ENCODE measurements at regions not wholly inside any gene's neighbourhood (a gene's known extent, or its start where the extent isn't known, plus 50 kb on each side); places are given as distances from the start of the nearest gene placed in this dataset.
A peak's percentile ranks its signal among the peaks of the same experiment; 100 is the strongest.

- no peaks in the 10 kb centered on the region for H3K36me3 Mint-ChIP-seq
- H3K4me1 ChIP-seq (ENCODE audit: control insufficient read depth in 1 of 2, insufficient read depth in 2 of 2, low read length in 2 of 2), result no peaks in the 10 kb centered on the region
- H3K79me2 ChIP-seq (ENCODE audit: insufficient read depth, low read length), result no peaks in the 10 kb centered on the region
- no peaks in the 10 kb centered on the region for H4K20me1 ChIP-seq (ENCODE audit: insufficient read depth, low read length)
- no peak overlapping the region for H2AFZ ChIP-seq (ENCODE audit: insufficient read depth, low read depth, low read length, poor library complexity, severe bottlenecking)
- TF ChIP-seq CTCF (IDR thresholded peaks at IDR 0.05), result no peak
- H3K4me3 ChIP-seq (replicated peaks in 1 of 3; ENCODE audit: low read depth in 2 of 3, low read length in 3 of 3), result no peak overlapping the region
- no peaks in the 10 kb centered on the region for H3K27me3 Mint-ChIP-seq (ENCODE audit: low read depth in 3 of 3)
- intact Hi-C loops (cut with micrococcal nuclease), result no loop called here
- H3K9ac ChIP-seq (ENCODE audit: insufficient read depth, low read length, poor library complexity, severe bottlenecking), result no peak overlapping the region
- no peaks in the 10 kb centered on the region for H3K27me3 ChIP-seq (ENCODE audit: control insufficient read depth in 2 of 2, insufficient read depth in 2 of 2, low read length in 2 of 2)
- peaks cover 15 to 66% (median 41%) of the 10 kb centered on the region in 7 donors for H3K9me3 Mint-ChIP-seq
- WGBS (ENCODE audit: insufficient coverage), result no CpG with 5 or more reads among the region's 2 CpGs
- no peak overlapping the region for H3K4me3 Mint-ChIP-seq
- H3K4me1 Mint-ChIP-seq, result no peaks in the 10 kb centered on the region
- H3K27ac ChIP-seq (ENCODE audit: low read depth in 1 of 2, low read length in 2 of 2), result no peak overlapping the region
- no peak overlapping the region for H3K27ac Mint-ChIP-seq
- H3K9me3 ChIP-seq (replicated peaks in 1 of 2; ENCODE audit: control insufficient read depth in 1 of 2, insufficient read depth in 1 of 2, low read length in 2 of 2), result peaks cover 14 to 62% of the 10 kb centered on the region in 2 donors
- no peaks in the 10 kb centered on the region for H3K36me3 ChIP-seq (replicated peaks in 1 of 2; ENCODE audit: control insufficient read depth in 1 of 2, insufficient read depth in 2 of 2, low read length in 2 of 2)
- no peak for DNase-seq
- no peak overlapping the region for H3K4me2 ChIP-seq (replicated peaks; ENCODE audit: extremely low read depth, low read length, poor library complexity, severe bottlenecking)
Observed at GRCh38 chr19:23832717-23833327, 74.1 kb upstream of the ZNF681 start.

- intact Hi-C loops (cut with micrococcal nuclease), result no loop called here
- no peaks in the 10 kb centered on the region for H3K27me3 ChIP-seq (ENCODE audit: control insufficient read depth in 2 of 2, insufficient read depth in 2 of 2, low read length in 2 of 2)
- H3K9me3 ChIP-seq (replicated peaks in 1 of 2; ENCODE audit: control insufficient read depth in 1 of 2, insufficient read depth in 1 of 2, low read length in 2 of 2), result peaks cover 69 to 72% of the 10 kb centered on the region in 2 donors
- peak in 2 of 3 donors; percentile 0 to 29 for DNase-seq
- Mint-ChIP-seq H3K4me1 (no peaks in the 10 kb centered on the region), H3K4me3 (no peak overlapping the region), H3K9me3 (peaks cover 33 to 78% (median 63%) of the 10 kb centered on the region in 7 donors), H3K36me3 (no peaks in the 10 kb centered on the region), H3K27me3 (ENCODE audit: low read depth in 3 of 3) (no peaks in the 10 kb centered on the region), H3K27ac (no peak overlapping the region)
- WGBS (ENCODE audit: insufficient coverage), result 8% methylated on average over 2 of the region's 2 CpGs
- peak; percentile 11 for TF ChIP-seq CTCF (IDR thresholded peaks at IDR 0.05)
- H3K4me2 ChIP-seq (replicated peaks; ENCODE audit: extremely low read depth, low read length, poor library complexity, severe bottlenecking), result no peak overlapping the region
- H3K36me3 ChIP-seq (replicated peaks in 1 of 2; ENCODE audit: control insufficient read depth in 1 of 2, insufficient read depth in 2 of 2, low read length in 2 of 2), result no peaks in the 10 kb centered on the region
- H3K4me3 ChIP-seq (replicated peaks in 1 of 3; ENCODE audit: low read depth in 2 of 3, low read length in 3 of 3), result peak overlapping the region in 1 of 3 experiments; percentile 39
- H3K4me1 ChIP-seq (ENCODE audit: control insufficient read depth in 1 of 2, insufficient read depth in 2 of 2, low read length in 2 of 2), result no peaks in the 10 kb centered on the region
- no peak overlapping the region for H2AFZ ChIP-seq (ENCODE audit: insufficient read depth, low read depth, low read length, poor library complexity, severe bottlenecking)
- no peak overlapping the region for H3K27ac ChIP-seq (ENCODE audit: low read depth in 1 of 2, low read length in 2 of 2)
- H3K9ac ChIP-seq (ENCODE audit: insufficient read depth, low read length, poor library complexity, severe bottlenecking), result no peak overlapping the region
- H3K79me2 ChIP-seq (ENCODE audit: insufficient read depth, low read length), result no peaks in the 10 kb centered on the region
- H4K20me1 ChIP-seq (ENCODE audit: insufficient read depth, low read length), result no peaks in the 10 kb centered on the region
Observed at GRCh38 chr19:23823952-23824389, 65.3 kb upstream of the ZNF681 start.
